ENCODE measurements at regions not wholly inside any gene's neighbourhood (a gene's known extent, or its start where the extent isn't known, plus 50 kb on each side); places are given as distances from the start of the nearest gene placed in this dataset.
"Not testable (repeated sequence)": the region's sequence is repeated elsewhere in the genome, so short reads cannot be mapped to it uniquely, and the experiment has no call there.

- DNase-seq: no peak
These were observed 447.3 kb upstream of the KCNMB2 start for GRCh38 chr3:178088963-178089362.

DNA sequence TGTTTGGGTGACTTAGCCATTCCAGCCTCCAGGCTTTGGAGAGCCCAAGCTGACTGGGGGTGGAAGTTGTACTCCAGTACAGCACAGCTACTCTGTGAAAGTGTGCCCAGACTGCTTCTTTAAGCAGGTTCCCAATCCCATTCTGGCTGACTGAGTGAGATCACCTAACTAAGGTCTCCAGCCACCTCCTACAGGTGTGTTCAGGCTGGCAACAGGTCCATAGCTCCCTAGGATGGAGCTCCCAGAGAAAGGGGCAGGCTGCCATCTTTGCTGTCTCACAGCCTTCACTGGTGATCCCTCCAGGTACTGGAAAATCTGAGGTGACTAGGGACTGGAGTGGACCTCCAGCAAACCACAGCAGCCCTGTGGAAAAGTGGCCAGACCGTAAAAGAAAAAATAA is 445.3 kb upstream of the KCNMB2 start:
- DNase-seq: no peak

GRCh38 chr3:178095522-178095921 is 440.7 kb upstream of the KCNMB2 start:
- DNase-seq: no peak

DNA sequence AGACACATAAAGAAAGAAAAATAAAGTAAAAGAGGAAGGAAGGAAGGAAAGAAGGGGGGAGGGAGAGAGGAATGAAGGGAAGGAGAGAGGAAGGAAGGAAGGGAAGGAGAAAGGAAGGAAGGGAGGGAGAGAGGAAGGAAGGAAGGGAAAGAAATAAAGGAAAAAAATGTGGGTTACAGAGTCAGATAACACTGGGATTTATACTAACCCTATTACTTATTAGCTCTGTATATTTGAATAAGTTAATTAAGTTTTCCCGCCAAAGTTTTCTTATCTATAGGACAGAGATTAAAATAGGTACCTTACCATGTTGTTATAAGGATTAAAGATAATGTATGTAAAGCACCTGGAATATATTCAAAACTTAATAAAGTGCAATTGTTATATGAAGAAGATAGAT is 439.3 kb upstream of the KCNMB2 start:
- no peak for DNase-seq

GRCh38 chr3:178097576-178097975 is 438.7 kb upstream of the KCNMB2 start:
- DNase-seq: no peak

DNA sequence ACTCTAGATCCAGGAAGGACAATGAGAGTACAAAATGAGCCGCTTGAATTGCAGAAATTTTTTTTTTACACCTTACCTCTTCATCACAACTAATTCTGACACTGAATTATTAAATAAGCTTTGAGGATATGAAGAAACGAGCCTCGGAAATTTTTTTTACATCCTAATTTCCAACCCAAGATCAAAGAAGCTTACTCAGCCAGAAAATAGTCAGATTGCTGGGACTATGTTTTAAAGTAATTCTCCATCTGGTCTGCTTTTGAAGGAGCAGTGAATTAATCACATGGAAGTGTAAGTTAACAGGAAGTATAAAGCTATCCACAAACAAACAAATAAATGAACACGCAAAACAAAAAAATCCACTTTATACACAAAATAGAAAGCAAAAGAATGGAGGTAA is 437.0 kb upstream of the KCNMB2 start:
- no peak for DNase-seq

DNA sequence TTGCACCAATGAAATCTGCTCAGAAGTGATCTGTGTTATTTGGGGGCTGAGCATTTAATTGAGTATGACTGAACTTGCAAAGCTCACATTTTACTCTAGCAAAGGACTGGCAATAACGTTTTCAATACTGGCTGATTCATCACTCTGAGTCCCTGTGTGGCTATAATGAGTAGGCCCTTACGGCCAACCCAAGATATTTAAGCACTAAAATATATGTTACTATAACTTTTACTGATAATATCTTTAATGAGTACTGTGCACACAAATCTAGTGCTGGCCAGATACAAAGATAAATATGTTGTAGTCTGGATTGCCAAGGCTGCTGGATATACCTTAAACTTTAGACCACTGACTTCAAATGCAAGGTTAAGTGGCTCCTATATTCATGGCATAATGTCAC is 436.4 kb upstream of the KCNMB2 start:
- DNase-seq: no peak

- DNase-seq: no peak
These were observed 435.3 kb upstream of the KCNMB2 start for GRCh38 chr3:178100908-178101307.

GRCh38 chr3:178103140-178103539 is 433.1 kb upstream of the KCNMB2 start:
- DNase-seq: no peak

DNA sequence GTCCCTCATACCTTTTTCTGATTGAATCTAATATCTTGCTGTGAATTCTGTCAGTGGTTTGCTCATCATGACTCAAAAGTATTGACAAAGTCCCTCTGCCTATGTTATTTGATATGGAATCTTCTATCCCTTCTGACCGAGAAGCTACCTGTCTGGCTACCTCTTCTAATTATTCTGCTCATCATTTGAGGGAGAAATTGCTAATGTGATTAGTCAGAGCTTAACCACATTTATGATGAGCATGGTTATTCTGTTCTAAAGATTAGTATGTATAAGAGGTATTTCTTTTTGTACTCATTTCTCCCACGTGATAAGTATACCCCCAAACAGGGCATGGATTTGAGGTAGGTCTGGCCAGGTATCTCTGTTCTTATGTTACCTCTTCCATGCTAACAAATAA is 428.4 kb upstream of the KCNMB2 start:
- no peak for DNase-seq

DNA sequence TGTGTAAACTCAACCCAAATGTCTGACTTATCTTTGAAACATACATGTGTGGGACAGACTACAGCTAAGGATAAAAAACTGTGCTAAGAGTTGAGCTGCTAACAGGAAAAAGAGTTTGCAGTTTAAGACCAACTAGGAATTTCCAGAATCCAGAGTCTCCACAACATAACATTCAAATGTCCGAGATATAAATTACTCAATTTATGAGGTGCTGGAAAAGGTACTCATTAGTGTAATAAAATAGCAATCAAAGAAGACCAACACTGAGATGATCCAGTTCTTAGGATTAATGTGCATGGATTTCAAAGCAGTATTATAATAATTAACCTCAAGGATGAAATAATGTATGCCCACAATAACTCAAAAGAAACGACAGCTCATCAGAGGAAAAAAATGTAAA is 426.5 kb upstream of the KCNMB2 start:
- no peak for DNase-seq

DNA sequence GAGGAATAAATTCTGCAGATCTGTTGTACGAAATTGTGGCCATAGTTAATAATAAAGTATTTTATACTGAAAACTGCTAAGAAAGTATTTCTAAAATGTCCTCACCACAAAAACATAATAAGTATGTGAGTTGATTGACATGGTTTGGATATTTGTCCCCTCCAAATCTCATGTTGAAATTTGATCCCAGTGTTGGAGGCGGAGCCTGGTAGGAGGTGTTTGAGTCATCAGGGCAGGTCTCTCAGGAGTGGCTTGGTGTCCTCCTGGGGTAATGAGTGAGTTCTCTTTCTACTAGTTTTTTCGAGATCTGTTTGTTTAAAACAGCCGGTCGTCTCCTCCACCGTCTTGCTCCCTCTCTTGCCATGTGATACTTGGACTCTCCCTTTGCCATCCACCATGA is 424.1 kb upstream of the KCNMB2 start:
- no peak for DNase-seq

DNA sequence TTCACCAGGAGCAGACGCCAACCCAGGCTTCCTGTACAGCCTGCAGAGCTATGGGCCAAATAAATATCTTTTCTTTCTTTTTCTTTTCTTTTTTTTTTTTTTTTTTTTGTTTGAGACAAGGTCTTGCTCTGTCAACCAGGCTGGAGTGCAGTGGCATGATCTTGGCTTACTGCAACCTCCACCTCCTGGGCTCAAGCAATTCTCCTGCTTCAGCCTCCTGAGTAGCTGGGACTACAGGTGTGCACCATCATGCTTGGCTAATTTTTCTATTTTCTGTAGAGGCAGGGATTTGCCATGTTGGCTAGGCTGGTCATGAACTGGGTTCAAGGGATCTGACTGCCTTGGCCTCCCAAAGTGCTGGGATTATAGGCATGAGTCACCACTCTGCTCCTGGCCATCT is 423.7 kb upstream of the KCNMB2 start:
- not testable (repeated sequence) for DNase-seq

DNA sequence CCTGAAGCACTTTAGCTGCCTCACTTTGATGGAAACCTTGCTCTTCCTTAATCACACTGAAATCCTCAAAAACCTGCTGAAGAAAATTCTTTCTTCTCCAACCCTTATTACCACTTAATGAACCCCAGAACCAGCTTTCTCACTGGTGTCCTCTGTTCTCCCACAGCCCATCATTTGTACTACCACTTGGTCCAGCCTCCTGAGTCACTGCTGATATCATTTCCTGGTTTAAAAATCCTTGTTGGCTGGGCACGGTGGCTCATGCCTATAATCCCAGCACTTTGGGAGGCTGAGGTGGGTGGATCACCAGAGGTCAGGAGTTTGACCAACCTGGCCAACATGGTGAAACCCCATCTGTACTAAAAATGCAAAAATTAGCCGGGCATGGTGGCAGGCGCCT is 418.6 kb upstream of the KCNMB2 start:
- DNase-seq: no peak

DNA sequence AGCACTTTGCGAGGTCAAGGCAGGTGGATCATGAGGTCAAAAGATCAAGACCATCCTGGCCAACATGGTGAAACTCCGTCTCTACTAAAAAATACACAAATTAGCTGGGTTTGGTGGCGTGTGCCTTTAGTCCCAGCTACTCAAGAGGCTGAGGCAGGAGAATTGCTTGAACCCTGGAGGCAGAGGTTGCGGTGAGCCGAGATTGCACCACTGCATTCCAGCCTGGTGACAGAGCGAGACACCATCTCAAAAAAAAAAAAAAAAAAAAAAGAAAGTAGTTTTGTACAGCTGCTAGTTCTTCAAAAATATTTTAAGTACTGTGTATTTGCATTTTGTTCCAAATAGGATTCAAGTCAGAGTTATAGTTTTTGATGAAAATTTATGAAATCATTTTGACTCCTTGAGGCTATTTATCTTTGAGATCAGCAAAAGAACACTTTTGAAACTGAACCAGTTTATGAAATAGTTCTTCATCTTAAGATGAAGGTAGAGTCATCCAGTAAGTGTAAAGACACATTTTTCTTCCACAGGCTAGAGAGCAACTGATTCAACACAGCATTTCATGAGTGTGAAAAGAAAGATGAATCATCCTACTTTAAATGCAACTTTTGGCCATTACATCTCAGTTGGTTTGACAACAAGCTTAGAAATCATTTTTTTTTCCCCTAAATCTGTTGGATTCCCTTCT is 416.5 kb upstream of the KCNMB2 start:
- DNase-seq: not testable (repeated sequence)

DNA sequence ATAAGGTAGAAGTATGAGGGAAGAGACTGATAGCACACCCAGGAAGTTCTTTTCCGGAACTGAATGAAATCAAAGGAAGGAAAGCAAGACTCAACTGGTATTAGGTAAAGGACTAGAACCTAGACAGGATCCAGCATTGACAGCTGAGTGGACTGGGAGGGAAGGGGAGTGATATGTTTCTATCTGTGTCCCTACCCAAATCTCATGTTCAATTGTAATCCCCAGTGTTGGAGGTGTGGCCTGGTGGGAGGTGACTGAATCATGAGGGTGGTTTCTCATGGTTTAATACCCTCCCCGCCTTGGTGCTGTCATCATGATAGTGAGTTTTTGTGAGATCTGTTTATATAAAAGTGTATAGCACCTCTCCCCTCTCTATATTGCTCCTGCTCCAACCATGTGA is 415.9 kb upstream of the KCNMB2 start:
- DNase-seq: no peak

DNA sequence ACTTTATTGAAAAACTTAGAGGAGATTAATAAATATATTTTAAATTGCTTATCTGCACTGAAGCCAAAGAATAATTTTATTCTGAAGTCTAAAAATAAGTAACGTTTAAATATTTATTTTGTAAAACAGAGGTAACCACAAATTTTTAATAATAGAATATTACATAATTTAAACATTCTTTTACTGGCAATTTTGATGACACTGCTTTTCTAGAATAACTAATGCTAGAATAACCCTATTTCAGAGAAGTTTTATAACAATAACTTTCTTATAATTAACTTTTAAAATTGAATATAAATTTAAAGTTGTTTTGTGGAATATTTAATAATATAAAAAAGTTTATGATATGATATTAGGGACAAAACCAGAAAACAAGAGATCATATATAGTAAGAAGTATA is 409.6 kb upstream of the KCNMB2 start:
- DNase-seq: no peak

DNA sequence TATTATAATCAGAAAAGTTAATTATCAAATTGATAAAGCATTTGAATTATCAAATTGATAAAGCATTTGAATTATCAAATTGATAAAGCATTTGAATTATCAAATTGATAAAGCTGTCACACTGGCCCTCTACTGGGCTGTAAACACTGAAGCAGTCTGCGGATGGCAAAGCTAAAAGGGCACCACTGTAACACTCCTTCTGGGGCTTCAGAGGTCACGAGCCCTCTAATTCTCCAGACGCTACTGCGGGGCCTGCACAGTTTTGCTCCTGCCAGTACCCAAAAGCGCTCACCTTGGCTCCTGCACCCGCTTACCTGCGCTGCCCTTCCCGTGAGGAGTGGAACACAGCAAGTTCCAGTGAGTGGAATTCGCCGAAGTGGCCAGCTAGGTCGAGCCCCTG is 409.0 kb upstream of the KCNMB2 start:
- DNase-seq: no peak

- DNase-seq: no peak
These were observed 407.1 kb upstream of the KCNMB2 start for GRCh38 chr3:178129109-178129508.

DNA sequence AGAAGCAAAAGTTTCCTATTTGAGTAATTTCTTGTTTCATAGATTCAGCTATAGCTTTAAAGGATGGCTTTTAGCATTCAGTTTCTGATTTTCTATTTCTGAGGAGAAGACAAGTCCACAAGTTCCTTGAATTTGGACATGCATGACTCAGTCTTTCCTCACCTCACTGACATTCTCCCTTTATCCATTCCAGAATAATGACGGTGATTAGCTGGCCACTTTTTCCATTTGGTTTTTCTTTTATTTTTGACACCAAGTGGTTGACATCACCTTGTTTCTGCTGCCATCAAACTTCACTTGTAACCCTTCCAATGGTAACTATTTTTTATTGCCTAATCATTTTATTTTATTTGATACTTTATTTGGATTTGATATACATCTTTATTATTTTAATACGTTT is 404.4 kb upstream of the KCNMB2 start:
- DNase-seq: no peak

GRCh38 chr3:178137206-178137605 is 399.0 kb upstream of the KCNMB2 start:
- DNase-seq: no peak

GRCh38 chr3:178137831-178138230 is 398.4 kb upstream of the KCNMB2 start:
- DNase-seq: no peak

- DNase-seq: no peak
These were observed 397.1 kb upstream of the KCNMB2 start for GRCh38 chr3:178139116-178139515.

DNA sequence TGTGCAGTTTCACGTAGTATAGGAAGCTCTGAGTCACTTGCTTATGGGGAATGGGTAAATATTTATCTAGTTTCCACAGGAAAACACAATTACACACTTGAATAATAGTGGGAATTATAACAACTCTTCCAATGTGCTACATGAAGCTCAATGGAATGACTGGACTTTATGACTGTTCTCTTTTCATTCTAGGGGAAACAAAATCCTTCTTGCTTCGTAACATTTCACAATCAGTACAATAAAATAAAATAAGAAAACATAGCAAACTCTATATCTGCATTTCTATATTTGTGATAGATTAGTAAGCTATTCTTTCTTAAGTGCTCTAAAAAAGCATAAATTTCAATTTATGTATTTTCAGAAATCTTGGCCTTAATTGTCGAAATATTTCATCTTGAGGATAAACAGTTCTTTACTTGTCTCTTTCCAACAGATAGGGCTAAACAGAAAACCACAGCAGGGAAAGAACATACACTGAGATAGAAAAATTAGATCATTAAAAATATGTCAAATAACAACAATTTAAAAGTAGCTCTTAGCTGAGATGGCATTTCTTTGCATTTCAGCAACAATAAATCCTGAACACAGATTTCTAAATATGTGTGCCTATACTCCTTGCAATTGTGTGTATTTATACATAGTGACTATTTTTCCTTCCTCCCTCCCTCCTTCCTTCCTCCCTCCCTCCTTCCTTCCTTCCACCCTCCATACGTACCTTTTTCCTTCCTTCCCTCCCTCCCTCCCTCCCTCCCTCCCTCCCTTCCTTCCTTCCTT is 395.5 kb upstream of the KCNMB2 start:
- DNase-seq: no peak

GRCh38 chr3:178141305-178141684 is 394.9 kb upstream of the KCNMB2 start:
- DNase-seq: not testable (repeated sequence)
